HG03095 (cell line): ENCODE measurements at regions not wholly inside any gene's neighbourhood (a gene's known extent, or its start where the extent isn't known, plus 50 kb on each side); places are given as distances from the start of the nearest gene placed in this dataset.

Source experiments
- ATAC-seq: cut with Tn5 transposase; IDR thresholded peaks from one replicate; pipeline ENCODE4 v1.9.1; 2021; ENCODE audit warnings: moderate library complexity; ENCODE audit not compliant: unreplicated experiment

DNA sequence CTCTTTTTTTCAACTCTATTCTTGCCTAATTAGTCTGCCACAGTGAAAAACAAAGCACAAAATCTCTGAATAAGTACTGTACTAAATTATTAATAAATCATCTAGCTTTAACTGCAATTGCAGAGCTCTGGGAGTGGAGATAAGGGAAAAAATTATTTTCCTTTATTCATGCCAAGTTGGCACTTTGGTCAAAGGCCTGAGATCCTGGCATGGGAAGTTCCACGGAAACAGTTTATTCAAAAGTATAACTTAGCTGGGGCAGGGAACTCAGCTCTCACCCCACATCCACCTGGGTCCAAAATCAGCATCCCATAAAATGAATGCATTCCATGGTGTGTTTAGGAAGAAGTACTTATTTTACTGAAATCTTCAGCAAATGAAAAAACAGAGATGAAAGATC, 185.2 kb upstream of the APCDD1 start:
- no peak for ATAC-seq

DNA sequence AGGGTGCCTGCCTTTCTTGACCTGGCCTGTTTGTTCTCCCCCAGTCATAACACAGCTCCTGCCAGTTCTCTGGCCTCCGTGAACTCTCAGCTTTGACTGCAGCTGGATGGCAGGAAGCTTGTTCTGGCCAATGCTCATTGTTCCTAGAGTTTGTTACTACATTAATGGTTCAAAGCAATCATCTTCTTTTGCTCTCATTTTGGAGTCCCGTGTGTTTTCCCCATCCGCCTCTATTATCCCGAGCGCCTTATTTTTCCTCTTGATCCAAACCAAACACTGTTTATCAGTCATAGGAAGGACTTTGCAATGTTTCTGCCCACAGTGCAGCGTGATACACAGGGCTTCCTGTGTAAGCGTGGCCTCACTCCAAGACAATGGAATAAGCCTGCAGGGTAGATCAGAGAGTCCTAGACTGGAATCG, 184.3 kb upstream of the APCDD1 start:
- no peak for ATAC-seq

DNA sequence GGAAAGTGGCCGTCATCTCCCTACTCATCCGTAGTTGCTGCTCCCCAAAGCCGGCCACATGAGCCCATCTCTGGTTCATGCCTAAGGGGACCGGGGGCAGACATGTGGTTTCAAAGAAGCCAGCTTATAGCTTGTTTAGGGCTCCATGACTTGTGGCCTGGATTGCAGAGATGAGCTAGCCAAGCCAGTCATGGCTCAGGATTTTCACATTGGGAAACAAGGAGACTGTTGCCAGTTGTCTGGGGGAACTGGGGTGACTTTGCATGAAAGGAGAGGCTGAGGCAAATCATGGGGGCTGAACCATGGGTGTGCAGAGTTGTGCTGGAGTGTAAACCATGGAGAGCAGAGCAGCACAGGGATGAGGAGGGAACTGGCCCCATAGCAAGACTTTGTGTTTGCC, 183.0 kb upstream of the APCDD1 start:
- ATAC-seq = no peak

- no peak for ATAC-seq
These were observed 180.1 kb upstream of the APCDD1 start for GRCh38 chr18:10274301-10274700.

- ATAC-seq = no peak
These were observed 178.9 kb upstream of the APCDD1 start for GRCh38 chr18:10275486-10275885.

GRCh38 chr18:10278265-10278664, 176.2 kb upstream of the APCDD1 start:
- no peak for ATAC-seq

DNA sequence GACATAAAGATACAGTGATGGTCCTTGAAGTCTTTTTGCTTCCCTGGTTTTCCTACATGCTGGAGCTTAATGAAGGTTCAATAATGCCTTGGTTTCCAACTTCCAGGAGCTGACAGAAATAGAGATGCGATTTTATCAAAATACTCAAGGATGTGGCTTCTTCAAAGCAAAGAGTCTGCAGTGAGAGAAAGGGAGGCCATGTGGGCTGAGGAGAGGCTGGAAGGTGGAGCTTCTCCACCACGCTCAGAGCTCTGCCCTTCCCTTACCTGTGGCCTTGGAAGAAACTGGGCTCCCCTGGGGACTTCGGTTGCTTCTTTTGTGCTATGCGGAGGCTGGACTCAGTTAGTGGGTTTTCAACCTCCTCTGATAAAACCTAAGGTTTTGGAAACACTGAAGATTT, 175.0 kb upstream of the APCDD1 start:
- ATAC-seq = no peak

GRCh38 chr18:10279905-10280644, 174.4 kb upstream of the APCDD1 start:
- no peak for ATAC-seq

- ATAC-seq = no peak
These were observed 169.7 kb upstream of the APCDD1 start for GRCh38 chr18:10284540-10285282.

DNA sequence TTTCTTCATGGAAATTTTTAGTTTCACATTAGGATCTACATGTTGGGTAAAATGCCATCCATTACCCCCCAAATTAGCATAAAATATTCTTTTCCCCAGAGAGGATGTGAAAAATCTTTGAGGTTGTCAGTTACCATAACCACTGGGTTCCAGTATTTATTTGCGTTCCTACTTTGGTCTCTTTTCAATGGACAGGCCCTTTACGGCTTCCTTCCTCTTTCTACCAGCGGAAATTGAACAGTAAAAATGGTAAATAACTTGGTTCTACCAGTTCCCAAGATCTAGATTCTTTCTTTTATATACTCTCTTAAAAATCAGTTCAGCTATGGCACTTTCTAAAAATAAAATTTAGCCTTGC, 169.2 kb upstream of the APCDD1 start:
- ATAC-seq = no peak

DNA sequence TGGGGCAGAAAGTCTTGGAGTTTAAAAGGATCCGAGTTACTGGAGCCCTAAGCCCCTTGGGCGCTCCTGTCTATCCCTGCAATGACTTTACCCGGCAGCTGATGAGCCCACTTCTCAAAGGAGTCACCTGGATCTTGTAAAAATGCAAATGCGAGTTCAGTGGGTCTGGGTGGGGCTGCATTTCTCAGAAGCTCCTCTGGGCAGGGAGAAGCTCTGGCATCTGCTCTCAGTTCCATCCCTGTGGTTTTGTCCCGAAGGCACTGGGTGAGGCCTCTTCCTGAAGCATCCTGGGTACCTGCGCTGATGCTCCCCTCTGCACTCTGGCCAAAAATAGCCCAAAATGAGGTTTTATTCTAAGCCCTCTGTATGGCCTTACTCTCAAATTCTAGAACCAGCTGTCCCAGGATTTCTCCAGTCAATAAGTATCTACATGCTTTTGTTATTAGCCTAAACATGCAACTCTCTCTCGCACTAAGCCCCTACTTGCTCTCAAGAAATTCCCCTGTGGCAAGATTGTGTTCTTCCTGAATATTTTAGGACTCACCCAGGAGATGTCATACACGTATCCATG, 167.8 kb upstream of the APCDD1 start:
- ATAC-seq = no peak

GRCh38 chr18:10289251-10289650, 165.2 kb upstream of the APCDD1 start:
- no peak for ATAC-seq

GRCh38 chr18:10289951-10290637, 164.3 kb upstream of the APCDD1 start:
- no peak for ATAC-seq

DNA sequence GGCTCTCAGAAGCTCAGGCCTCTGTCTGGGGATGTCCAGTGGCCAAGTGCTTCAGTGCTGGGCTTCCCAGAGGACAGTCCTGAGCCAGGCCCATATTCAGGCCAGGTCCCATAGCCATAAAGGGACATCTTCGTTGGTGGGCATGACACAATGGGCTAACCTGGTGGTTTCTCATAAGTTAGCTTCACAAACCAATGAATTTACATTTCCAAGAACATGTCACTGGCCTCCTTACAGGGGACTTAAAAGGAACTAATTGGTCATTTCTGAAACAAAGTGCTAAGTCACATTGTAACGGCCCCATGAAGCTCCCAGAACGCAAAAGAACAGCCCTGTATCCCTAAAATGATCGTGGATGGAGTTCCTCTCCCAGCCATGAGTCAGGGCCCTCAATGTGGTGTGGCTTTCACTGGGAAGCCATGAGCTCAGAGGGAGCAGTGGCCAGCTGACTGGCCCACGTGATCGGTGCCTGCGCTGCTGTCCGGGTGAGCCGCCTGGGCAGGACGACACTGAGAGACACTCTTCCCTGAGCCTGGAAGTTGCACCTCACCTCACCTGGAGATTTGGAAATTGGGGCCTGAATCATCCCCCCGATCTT, 163.7 kb upstream of the APCDD1 start:
- ATAC-seq = no peak

- no peak for ATAC-seq
These were observed 162.9 kb upstream of the APCDD1 start for GRCh38 chr18:10291568-10291981.

DNA sequence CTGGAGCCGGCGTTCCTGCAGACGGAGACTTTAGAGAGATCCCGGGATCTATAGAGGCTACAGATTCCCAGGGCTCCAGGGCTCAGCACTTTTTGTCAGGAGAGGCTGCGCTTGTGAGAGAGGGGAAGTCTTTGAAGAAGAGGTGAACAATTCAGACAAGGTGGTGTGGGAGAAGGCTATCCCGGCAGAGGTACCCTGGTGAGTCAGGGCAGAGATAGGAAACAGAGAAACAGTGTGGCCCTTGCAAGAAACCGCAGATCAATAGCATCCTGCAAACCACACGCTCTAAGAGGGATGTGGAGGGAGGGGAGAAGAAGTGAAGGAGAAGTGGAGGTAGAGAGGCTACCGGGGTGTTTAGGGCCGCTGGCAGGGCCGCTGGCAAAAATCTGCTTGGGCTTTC, 160.5 kb upstream of the APCDD1 start:
- ATAC-seq = no peak

- no peak for ATAC-seq
These were observed 158.7 kb upstream of the APCDD1 start for GRCh38 chr18:10295751-10296150.

GRCh38 chr18:10296491-10296890, 157.9 kb upstream of the APCDD1 start:
- no peak for ATAC-seq

- ATAC-seq = no peak
These were observed 157.3 kb upstream of the APCDD1 start for GRCh38 chr18:10297086-10297485.

- ATAC-seq = no peak
These were observed 156.1 kb upstream of the APCDD1 start for GRCh38 chr18:10298346-10298745.

- no peak for ATAC-seq
These were observed 154.8 kb upstream of the APCDD1 start for GRCh38 chr18:10299643-10300042.
